BLaER1 treated with 17β-estradiol and CSF1 and Interleukin-3, amounts not matched to agents 10 nM and 100 nM (cell line): ENCODE measurements at regions not wholly inside any gene's neighbourhood (a gene's known extent, or its start where the extent isn't known, plus 50 kb on each side); places are given as distances from the start of the nearest gene placed in this dataset.
"Not testable (repeated sequence)": the region's sequence is repeated elsewhere in the genome, so short reads cannot be mapped to it uniquely, and the experiment has no call there.

ENCODE experiments used
- H3K27ac ChIP-seq, 11 experiments: shearing (Covaris generic); formaldehyde crosslinking; 2 replicates each; pipeline ENCODE4 v1.8.1; 2022
- H3K27me3 ChIP-seq, 11 experiments: shearing (Covaris generic); formaldehyde crosslinking; 2 replicates each; pipeline ENCODE4 v1.8.1; 2022
- H3K36me3 ChIP-seq, 11 experiments: shearing (Covaris generic); formaldehyde crosslinking; 2 replicates each; pipeline ENCODE4 v1.8.1; 2022
- H3K4me1 ChIP-seq, 10 experiments: shearing (Covaris generic); formaldehyde crosslinking; 2 replicates each; pipeline ENCODE4 v1.8.1; 2022
- H3K4me2 ChIP-seq, 11 experiments: shearing (Covaris generic); formaldehyde crosslinking; 2 replicates each; pipeline ENCODE4 v1.8.1; 2022
- H3K4me3 ChIP-seq, 10 experiments: shearing (Covaris generic); formaldehyde crosslinking; 2 replicates each; pipeline ENCODE4 v1.8.1; 2022
- H3K9ac ChIP-seq, 11 experiments: shearing (Covaris generic); formaldehyde crosslinking; 2 replicates each; pipeline ENCODE4 v1.8.1; 2022
- H3K9me3 ChIP-seq, 11 experiments: shearing (Covaris generic); formaldehyde crosslinking; replicated peaks in 1 of 11; 2 replicates each; pipeline ENCODE4 v1.8.1; 2022
- H4K20me1 ChIP-seq, 11 experiments: shearing (Covaris generic); formaldehyde crosslinking; 2 replicates each; pipeline ENCODE4 v1.8.1; 2022
- Cebpa-rat ChIP-seq, 11 experiments: shearing (Covaris generic); IDR thresholded peaks; 2 replicates each; pipeline ENCODE4 v1.8.1; 2022

DNA sequence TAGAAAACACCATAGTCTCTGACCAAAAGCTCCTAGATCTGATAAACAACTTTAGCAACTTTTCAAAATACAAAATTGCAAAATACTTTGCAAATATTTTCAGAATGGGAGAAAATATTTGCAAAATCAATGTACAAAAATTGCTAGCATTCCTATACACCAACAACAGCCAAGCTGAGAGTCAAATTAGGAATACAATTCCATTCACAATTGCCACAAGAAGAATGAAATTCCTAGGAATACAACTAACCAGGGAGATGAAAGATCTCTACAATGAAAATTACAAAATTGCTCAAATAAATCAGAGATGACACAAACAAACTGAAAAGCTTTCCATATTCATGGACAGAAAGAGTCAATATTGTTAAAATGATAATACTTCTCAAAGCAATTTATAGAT, 327.0 kb upstream of the ZC3H15 start:
- peak overlapping the region in 2 of 11 experiments; percentile 78; a peak in 5 of 22 replicates for H3K4me2 ChIP-seq
- no peak for TF ChIP-seq Cebpa-rat (IDR thresholded peaks at IDR 0.05)
- H3K4me1 ChIP-seq: peaks cover 0 to 54% (median 0%) of the 10 kb centered on the region in 10 experiments; a peak in 5 of 20 replicates
- H3K27me3 ChIP-seq: no peaks in the 10 kb centered on the region
- peak overlapping the region in 2 of 11 experiments; percentile 65 to 77; a peak in 4 of 22 replicates for H3K27ac ChIP-seq
- no peak overlapping the region for H3K9ac ChIP-seq
- H3K4me3 ChIP-seq: no peak overlapping the region
- H3K36me3 ChIP-seq: peaks cover 0 to 10% (median 0%) of the 10 kb centered on the region in 11 experiments; a peak in 3 of 22 replicates
- peaks cover 30 to 83% (median 57%) of the 10 kb centered on the region in 11 experiments for H3K9me3 ChIP-seq
- H4K20me1 ChIP-seq: no peaks in the 10 kb centered on the region

DNA sequence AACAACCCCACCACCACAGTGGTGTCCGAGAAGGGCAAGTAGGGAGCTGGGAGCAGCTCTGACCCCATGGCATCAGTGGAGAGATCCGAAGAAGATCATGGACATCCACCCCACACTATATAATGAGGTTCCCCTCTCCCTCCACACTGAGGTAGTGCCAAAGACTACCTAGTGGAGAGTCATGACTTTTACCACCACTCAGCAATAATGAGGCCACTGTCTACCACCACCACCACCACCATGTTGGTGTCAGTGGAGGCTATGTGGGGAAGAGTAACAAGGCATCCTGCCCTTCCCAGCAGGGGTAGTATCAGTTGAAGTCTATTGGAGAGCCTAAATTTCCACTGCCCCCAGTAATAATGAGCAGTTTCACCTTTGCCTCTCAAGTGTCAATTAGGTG, 321.7 kb upstream of the ZC3H15 start:
- H3K36me3 ChIP-seq: peaks cover 0 to 6% (median 0%) of the 10 kb centered on the region in 11 experiments; a peak in 3 of 22 replicates
- no peak overlapping the region for H3K27ac ChIP-seq
- TF ChIP-seq Cebpa-rat (IDR thresholded peaks at IDR 0.05): no peak
- H3K4me1 ChIP-seq: peaks cover 0 to 49% (median 0%) of the 10 kb centered on the region in 10 experiments; a peak in 5 of 20 replicates
- H3K9me3 ChIP-seq: peaks cover 0 to 50% (median 25%) of the 10 kb centered on the region in 11 experiments; a peak in 16 of 22 replicates
- no peaks in the 10 kb centered on the region for H4K20me1 ChIP-seq
- no peaks in the 10 kb centered on the region for H3K27me3 ChIP-seq
- H3K4me3 ChIP-seq: no peak overlapping the region
- no peak overlapping the region for H3K4me2 ChIP-seq
- H3K9ac ChIP-seq: no peak overlapping the region

- Histone ChIP-seq H4K20me1 (no peaks in the 10 kb centered on the region), H3K4me3 (no peak overlapping the region), H3K4me2 (no peak overlapping the region), H3K27me3 (no peaks in the 10 kb centered on the region), H3K9me3 (peaks cover 0 to 27% (median 7%) of the 10 kb centered on the region in 11 experiments; a peak in 9 of 22 replicates), H3K4me1 (peaks cover 0 to 12% (median 0%) of the 10 kb centered on the region in 10 experiments; a peak in 3 of 20 replicates), H3K36me3 (0 out of 22 replicates have a peak, but pooled peaks cover 0 to 3% (median 0%) of the 10 kb centered on the region in 11 experiments), H3K27ac (no peak overlapping the region), H3K9ac (no peak overlapping the region)
- TF ChIP-seq Cebpa-rat (IDR thresholded peaks at IDR 0.05): no peak
These were observed 315.4 kb upstream of the ZC3H15 start for GRCh38 chr2:186170693-186171092.

DNA sequence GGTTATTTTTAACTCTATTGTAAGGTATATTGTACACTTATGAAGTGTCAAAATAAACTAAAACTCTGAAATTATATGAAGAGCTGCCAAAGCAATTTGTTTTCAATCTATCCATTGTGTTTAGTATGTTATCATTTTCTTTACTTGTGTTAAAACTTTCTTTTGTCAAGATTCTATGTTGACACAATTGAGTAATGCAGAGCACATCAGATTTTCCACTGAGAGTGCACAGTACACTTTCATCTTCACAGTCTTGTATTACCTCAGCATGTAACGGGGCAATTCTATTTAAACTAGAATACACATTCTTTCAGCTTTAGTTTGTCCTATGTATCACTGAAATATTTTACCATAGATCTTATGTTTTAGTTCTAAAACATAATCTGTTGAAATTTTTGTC, 304.4 kb upstream of the ZC3H15 start:
- Histone ChIP-seq H3K27me3 (no peaks in the 10 kb centered on the region), H3K9ac (no peak overlapping the region), H3K9me3 (peaks cover 6 to 18% (median 7%) of the 10 kb centered on the region in 11 experiments; a peak in 17 of 22 replicates), H3K4me2 (no peak overlapping the region), H3K27ac (no peak overlapping the region), H4K20me1 (no peaks in the 10 kb centered on the region), H3K4me3 (no peak overlapping the region), H3K4me1 (peaks cover 0 to 36% (median 0%) of the 10 kb centered on the region in 10 experiments; a peak in 6 of 20 replicates), H3K36me3 (no peaks in the 10 kb centered on the region)
- no peak for TF ChIP-seq Cebpa-rat (IDR thresholded peaks at IDR 0.05)

DNA sequence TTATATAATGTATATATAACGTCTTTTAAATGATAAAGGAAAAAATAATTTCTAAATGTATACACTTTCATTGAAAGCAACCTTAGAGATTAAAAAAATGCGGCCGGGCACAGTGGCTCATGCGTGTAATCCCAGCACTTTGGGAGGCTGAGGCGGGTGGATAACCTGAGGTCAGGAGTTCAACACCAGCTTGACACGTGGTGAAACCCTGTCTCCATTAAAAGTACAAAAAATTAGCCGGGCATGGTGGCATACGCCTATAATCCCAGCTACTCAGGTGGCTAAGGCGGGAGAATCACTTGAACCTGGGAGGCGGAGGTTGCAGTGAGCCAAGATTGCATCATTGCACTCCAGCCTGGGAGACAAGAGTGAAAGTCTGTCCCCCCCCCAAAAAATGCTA, 303.7 kb upstream of the ZC3H15 start:
- Histone ChIP-seq H3K9me3 (peaks cover 7 to 20% (median 9%) of the 10 kb centered on the region in 11 experiments; a peak in 17 of 22 replicates), H3K4me1 (peaks cover 0 to 36% (median 0%) of the 10 kb centered on the region in 10 experiments; a peak in 6 of 20 replicates), H3K4me2 (peak overlapping the region in 1 of 11 experiments; percentile 40; a peak in 1 of 22 replicates)
- H3K9ac ChIP-seq, H3K27ac ChIP-seq, H3K36me3 ChIP-seq, H3K4me3 ChIP-seq, H4K20me1 ChIP-seq, H3K27me3 ChIP-seq: not testable (repeated sequence)

DNA sequence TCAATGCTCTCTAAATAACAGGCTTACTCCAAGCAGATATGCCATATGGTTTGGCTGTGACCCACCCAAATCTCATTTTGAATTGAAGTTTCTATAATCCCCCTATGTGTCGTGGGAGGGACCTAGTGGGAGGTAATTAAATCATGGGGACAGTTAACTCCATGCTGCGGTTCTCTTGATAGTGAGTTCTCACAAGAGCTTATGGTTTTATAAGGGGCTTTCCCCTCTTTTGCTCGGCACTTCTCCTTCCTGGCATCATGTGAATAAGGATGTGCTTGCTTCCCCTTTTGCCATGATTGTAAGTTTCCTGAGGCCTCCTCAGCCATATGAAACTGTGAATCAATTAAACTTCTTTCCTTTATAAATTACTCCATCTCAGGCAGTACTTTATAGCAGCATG, 302.7 kb upstream of the ZC3H15 start:
- Histone ChIP-seq H3K9me3 (peaks cover 7 to 20% (median 9%) of the 10 kb centered on the region in 11 experiments; a peak in 17 of 22 replicates), H3K4me2 (peak overlapping the region in 3 of 11 experiments; percentile 16 to 62 (median 46); a peak in 4 of 22 replicates), H3K9ac (peak overlapping the region in 1 of 11 experiments; percentile 23; a peak in 1 of 22 replicates)

DNA sequence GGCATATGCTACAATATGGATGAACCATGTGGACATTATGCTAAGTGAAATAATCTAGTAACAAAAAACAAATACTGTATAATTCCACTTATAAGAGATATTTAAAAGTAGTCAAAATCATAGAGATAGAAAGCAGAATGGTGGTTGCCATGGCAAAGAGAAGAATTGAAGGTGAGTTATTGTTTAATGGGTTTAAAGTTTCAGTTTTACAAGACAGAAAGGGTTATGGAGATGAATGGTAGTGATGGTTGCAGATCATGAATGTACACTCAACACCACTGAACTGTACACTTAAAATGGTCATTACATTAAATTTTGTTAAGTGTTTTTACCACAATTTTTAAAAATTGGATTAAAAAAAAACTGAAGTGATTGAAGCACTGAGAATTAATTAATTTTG, 298.2 kb upstream of the ZC3H15 start:
- H3K27me3 ChIP-seq: no peaks in the 10 kb centered on the region
- no peak overlapping the region for H3K27ac ChIP-seq
- H3K4me1 ChIP-seq: peaks cover 0 to 24% (median 0%) of the 10 kb centered on the region in 10 experiments; a peak in 6 of 20 replicates
- H3K36me3 ChIP-seq: no peaks in the 10 kb centered on the region
- H4K20me1 ChIP-seq: no peaks in the 10 kb centered on the region
- no peak overlapping the region for H3K4me3 ChIP-seq
- no peak overlapping the region for H3K4me2 ChIP-seq
- no peak overlapping the region for H3K9ac ChIP-seq
- no peak for TF ChIP-seq Cebpa-rat (IDR thresholded peaks at IDR 0.05)
- H3K9me3 ChIP-seq: peaks cover 11 to 39% (median 19%) of the 10 kb centered on the region in 11 experiments; a peak in 19 of 22 replicates

More for the DNA sequence above, 302.7 kb upstream of the ZC3H15 start:
- Histone ChIP-seq H3K36me3 (no peaks in the 10 kb centered on the region), H3K27me3 (no peaks in the 10 kb centered on the region), H3K4me3 (no peak overlapping the region), H4K20me1 (no peaks in the 10 kb centered on the region), H3K4me1 (peaks cover 0 to 36% (median 0%) of the 10 kb centered on the region in 10 experiments; a peak in 6 of 20 replicates), H3K27ac (peak overlapping the region in 4 of 11 experiments; percentile 36 to 78 (median 71); a peak in 7 of 22 replicates)
- no peak for TF ChIP-seq Cebpa-rat (IDR thresholded peaks at IDR 0.05)

DNA sequence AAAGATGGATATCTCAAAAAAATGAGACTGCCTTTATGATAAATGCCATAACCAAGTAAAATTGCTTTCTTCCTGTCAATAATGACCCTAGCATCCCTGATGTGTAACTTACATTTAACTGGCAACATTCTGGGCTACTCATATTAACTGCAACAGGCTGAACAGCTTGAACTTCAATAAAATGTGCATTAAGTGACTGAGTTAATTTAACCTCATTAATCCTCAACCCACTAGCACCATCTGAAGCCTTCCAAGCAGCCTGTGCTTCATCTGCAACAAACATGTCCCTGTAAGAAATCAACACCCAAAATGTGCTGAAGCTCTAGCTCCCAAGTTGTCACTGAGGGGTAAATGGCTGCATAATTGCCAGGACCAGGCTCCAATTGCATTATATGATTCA, 296.2 kb upstream of the ZC3H15 start:
- no peak for TF ChIP-seq Cebpa-rat (IDR thresholded peaks at IDR 0.05)

GRCh38 chr2:186195696-186196095, 290.4 kb upstream of the ZC3H15 start:
- H3K36me3 ChIP-seq: no peaks in the 10 kb centered on the region
- H4K20me1 ChIP-seq: no peaks in the 10 kb centered on the region
- no peak overlapping the region for H3K9ac ChIP-seq
- no peak overlapping the region for H3K27ac ChIP-seq
- TF ChIP-seq Cebpa-rat (IDR thresholded peaks at IDR 0.05): no peak
- no peaks in the 10 kb centered on the region for H3K27me3 ChIP-seq
- no peaks in the 10 kb centered on the region for H3K4me1 ChIP-seq
- H3K9me3 ChIP-seq: peaks cover 1 to 29% (median 7%) of the 10 kb centered on the region in 11 experiments; a peak in 14 of 22 replicates
- no peak overlapping the region for H3K4me3 ChIP-seq
- H3K4me2 ChIP-seq: no peak overlapping the region

More for the DNA sequence above, 296.2 kb upstream of the ZC3H15 start:
- H3K9ac ChIP-seq: no peak overlapping the region
- H3K36me3 ChIP-seq: no peaks in the 10 kb centered on the region
- H3K27ac ChIP-seq: no peak overlapping the region
- H3K9me3 ChIP-seq: peaks cover 11 to 31% (median 19%) of the 10 kb centered on the region in 11 experiments; a peak in 19 of 22 replicates
- H3K4me1 ChIP-seq: 0 out of 20 replicates have a peak, but pooled peaks cover 0 to 8% (median 0%) of the 10 kb centered on the region in 10 experiments
- H3K4me3 ChIP-seq: no peak overlapping the region
- H3K27me3 ChIP-seq: no peaks in the 10 kb centered on the region
- no peak overlapping the region for H3K4me2 ChIP-seq
- H4K20me1 ChIP-seq: no peaks in the 10 kb centered on the region
